Stomach (tissue), 4 donors: ENCODE measurements at regions not wholly inside any gene's neighbourhood (a gene's known extent, or its start where the extent isn't known, plus 50 kb on each side); places are given as distances from the start of the nearest gene placed in this dataset.

Source experiments
- EP300 ChIP-seq: sonication (generic); formaldehyde crosslinking; IDR thresholded peaks from one replicate; pipeline ENCODE4 v1.6.1; 2017; ENCODE audit warnings: antibody characterized with exemption
- POLR2A ChIP-seq, 4 donors: fragments of 450-650 bp; IDR thresholded peaks; one replicate each; pipeline ENCODE4 v1.6.1; 2016; ENCODE audit warnings: antibody characterized with exemption in 4 of 4, control low read depth in 2 of 4, mild to moderate bottlenecking in 1 of 4, moderate library complexity in 1 of 4
- POLR2AphosphoS5 ChIP-seq, 3 donors: sonication (generic); formaldehyde crosslinking; IDR thresholded peaks; one replicate each; pipeline ENCODE4 v1.6.1; 2016; ENCODE audit warnings: antibody characterized with exemption in 3 of 3
- TF ChIP-seq, protein P1 (sequence below), 7 experiments: fragments of 450-650 bp in 4 of 7; fragments of 200-600 bp in 3 of 7; sonication (generic) in 3 of 7; IDR thresholded peaks; one replicate each; pipeline ENCODE4 v1.5.1; 2016 to 2019; ENCODE audit warnings: antibody characterized with exemption in 7 of 7, control low read depth in 2 of 7, mild to moderate bottlenecking in 1 of 7

DNA sequence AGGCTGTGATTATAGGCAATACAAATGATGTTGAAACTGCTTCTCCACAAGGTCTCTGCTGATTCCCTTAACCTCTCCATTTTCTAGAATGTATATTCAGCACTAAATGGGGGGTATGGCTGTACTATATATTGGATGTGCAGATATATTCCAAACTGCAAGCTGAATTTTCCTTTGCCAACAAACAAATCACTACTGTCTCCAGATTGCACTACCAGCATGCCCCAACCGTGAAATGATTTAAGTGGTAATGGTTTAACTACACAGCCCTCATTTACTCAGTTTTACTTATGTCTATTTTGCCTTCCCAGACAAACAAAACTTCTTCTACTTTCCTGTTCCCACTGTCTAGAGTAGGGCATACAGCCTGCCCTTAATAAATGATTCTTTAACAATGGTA is 112.7 kb upstream of the GAREM1 start:
- TF ChIP-seq, protein P1, sequence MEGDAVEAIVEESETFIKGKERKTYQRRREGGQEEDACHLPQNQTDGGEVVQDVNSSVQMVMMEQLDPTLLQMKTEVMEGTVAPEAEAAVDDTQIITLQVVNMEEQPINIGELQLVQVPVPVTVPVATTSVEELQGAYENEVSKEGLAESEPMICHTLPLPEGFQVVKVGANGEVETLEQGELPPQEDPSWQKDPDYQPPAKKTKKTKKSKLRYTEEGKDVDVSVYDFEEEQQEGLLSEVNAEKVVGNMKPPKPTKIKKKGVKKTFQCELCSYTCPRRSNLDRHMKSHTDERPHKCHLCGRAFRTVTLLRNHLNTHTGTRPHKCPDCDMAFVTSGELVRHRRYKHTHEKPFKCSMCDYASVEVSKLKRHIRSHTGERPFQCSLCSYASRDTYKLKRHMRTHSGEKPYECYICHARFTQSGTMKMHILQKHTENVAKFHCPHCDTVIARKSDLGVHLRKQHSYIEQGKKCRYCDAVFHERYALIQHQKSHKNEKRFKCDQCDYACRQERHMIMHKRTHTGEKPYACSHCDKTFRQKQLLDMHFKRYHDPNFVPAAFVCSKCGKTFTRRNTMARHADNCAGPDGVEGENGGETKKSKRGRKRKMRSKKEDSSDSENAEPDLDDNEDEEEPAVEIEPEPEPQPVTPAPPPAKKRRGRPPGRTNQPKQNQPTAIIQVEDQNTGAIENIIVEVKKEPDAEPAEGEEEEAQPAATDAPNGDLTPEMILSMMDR (IDR thresholded peaks at IDR 0.05) = no peak
- TF ChIP-seq POLR2AphosphoS5 (IDR thresholded peaks at IDR 0.05) (no peak), POLR2A (IDR thresholded peaks at IDR 0.05) (no peak), EP300 (no peak)
